ENCODE measurements at regions not wholly inside any gene's neighbourhood (a gene's known extent, or its start where the extent isn't known, plus 50 kb on each side); places are given as distances from the start of the nearest gene placed in this dataset.

- H3K27me3 ChIP-seq, result no peaks in the 10 kb centered on the region
- no peak overlapping the region for H3K4me3 ChIP-seq
- WGBS, 2 donors, result 30 to 43% methylated on average over 7 of the region's 7 CpGs
- TF ChIP-seq POLR2A (IDR thresholded peaks at IDR 0.05), result no peak
- TF ChIP-seq EP300 (IDR thresholded peaks at IDR 0.05), result no peak
- no peak for TF ChIP-seq CTCF (IDR thresholded peaks at IDR 0.05)
- no peak for DNase-seq (ENCODE audit: low spot score in 2 of 2)
- peaks cover 0 to 13% (median 0%) of the 10 kb centered on the region in 4 donors for H3K9me3 ChIP-seq
- H3K27ac ChIP-seq, result no peak overlapping the region
- no peaks in the 10 kb centered on the region for H3K4me1 ChIP-seq
- H3K36me3 ChIP-seq, result no peaks in the 10 kb centered on the region
Measured at GRCh38 chr10:131574363-131574706, 262.8 kb upstream of the TCERG1L start.

GRCh38 chr10:131574707-131575430, 263.3 kb upstream of the TCERG1L start:
- no peak overlapping the region for H3K4me3 ChIP-seq
- no peaks in the 10 kb centered on the region for H3K36me3 ChIP-seq
- peaks cover 0 to 17% (median 0%) of the 10 kb centered on the region in 4 donors for H3K9me3 ChIP-seq
- H3K27me3 ChIP-seq, result no peaks in the 10 kb centered on the region
- H3K4me1 ChIP-seq, result no peaks in the 10 kb centered on the region
- no peak overlapping the region for H3K27ac ChIP-seq
- DNase-seq (ENCODE audit: low spot score in 2 of 2), result no peak
- WGBS, 2 donors, result 88 to 91% methylated on average over 28 to 30 of the region's 32 CpGs
- TF ChIP-seq EP300 (IDR thresholded peaks at IDR 0.05) (no peak), POLR2A (IDR thresholded peaks at IDR 0.05) (no peak), CTCF (IDR thresholded peaks at IDR 0.05) (no peak)

GRCh38 chr10:131575877-131576276, 264.4 kb upstream of the TCERG1L start:
- no peak for TF ChIP-seq EP300 (IDR thresholded peaks at IDR 0.05)
- TF ChIP-seq CTCF (IDR thresholded peaks at IDR 0.05), result no peak
- no peak for TF ChIP-seq POLR2A (IDR thresholded peaks at IDR 0.05)
- no peaks in the 10 kb centered on the region for H3K4me1 ChIP-seq
- no peak for DNase-seq (ENCODE audit: low spot score in 2 of 2)

GRCh38 chr10:131576341-131577177, 265.0 kb upstream of the TCERG1L start:
- Histone ChIP-seq H3K4me1 (no peaks in the 10 kb centered on the region), H3K9me3 (peaks cover 0 to 18% (median 0%) of the 10 kb centered on the region in 4 donors), H3K4me3 (no peak overlapping the region), H3K27me3 (no peaks in the 10 kb centered on the region), H3K36me3 (no peaks in the 10 kb centered on the region), H3K27ac (no peak overlapping the region)
- TF ChIP-seq POLR2A (IDR thresholded peaks at IDR 0.05), result no peak
- no peak for TF ChIP-seq CTCF (IDR thresholded peaks at IDR 0.05)
- TF ChIP-seq EP300 (IDR thresholded peaks at IDR 0.05), result no peak
- WGBS, 2 donors, result 78 to 84% methylated on average over 25 of the region's 25 CpGs
- no peak for DNase-seq (ENCODE audit: low spot score in 2 of 2)

More at GRCh38 chr10:131575877-131576276, 264.4 kb upstream of the TCERG1L start:
- H3K27ac ChIP-seq, result no peak overlapping the region
- H3K9me3 ChIP-seq, result peaks cover 0 to 18% (median 0%) of the 10 kb centered on the region in 4 donors
- H3K4me3 ChIP-seq, result no peak overlapping the region
- no peaks in the 10 kb centered on the region for H3K27me3 ChIP-seq
- no peaks in the 10 kb centered on the region for H3K36me3 ChIP-seq
- WGBS, 2 donors, result 79 to 82% methylated on average over 4 of the region's 4 CpGs

GRCh38 chr10:131577178-131577555, 265.6 kb upstream of the TCERG1L start:
- Histone ChIP-seq H3K4me1 (no peaks in the 10 kb centered on the region), H3K27me3 (no peaks in the 10 kb centered on the region), H3K9me3 (peaks cover 0 to 18% (median 0%) of the 10 kb centered on the region in 4 donors), H3K4me3 (no peak overlapping the region), H3K36me3 (no peaks in the 10 kb centered on the region), H3K27ac (no peak overlapping the region)
- 68% methylated on average over 9 of the region's 9 CpGs for WGBS, 2 donors
- DNase-seq (ENCODE audit: low spot score in 2 of 2), result no peak
- TF ChIP-seq EP300 (IDR thresholded peaks at IDR 0.05), result no peak
- no peak for TF ChIP-seq POLR2A (IDR thresholded peaks at IDR 0.05)
- TF ChIP-seq CTCF (IDR thresholded peaks at IDR 0.05), result no peak
